HG03521 (cell line): ENCODE measurements at regions not wholly inside any gene's neighbourhood (a gene's known extent, or its start where the extent isn't known, plus 50 kb on each side); places are given as distances from the start of the nearest gene placed in this dataset.

Experiments used
- ATAC-seq: cut with Tn5 transposase; IDR thresholded peaks from one replicate; pipeline ENCODE4 v1.9.1; 2021; ENCODE audit warnings: mild to moderate bottlenecking, moderate library complexity; ENCODE audit not compliant: unreplicated experiment

DNA sequence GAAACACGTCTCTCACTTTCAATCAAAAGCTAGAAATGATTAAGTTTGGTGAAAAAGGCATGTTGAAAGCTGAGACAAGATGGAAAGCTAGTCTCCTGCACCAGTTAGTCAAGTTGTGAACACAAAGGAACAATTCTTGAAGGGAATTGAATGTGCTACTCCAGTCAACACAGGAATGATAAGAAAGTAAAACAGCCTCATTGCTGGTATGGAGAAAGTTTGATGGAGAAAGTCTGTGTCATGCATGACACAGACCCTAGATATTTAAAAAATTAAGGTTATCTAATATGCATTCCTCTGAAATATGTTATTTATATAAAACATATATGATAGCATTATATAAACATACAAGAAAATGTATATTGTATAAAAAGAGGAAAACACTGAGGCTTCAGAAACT, 699.4 kb upstream of the FZD8 start:
- ATAC-seq = no peak

DNA sequence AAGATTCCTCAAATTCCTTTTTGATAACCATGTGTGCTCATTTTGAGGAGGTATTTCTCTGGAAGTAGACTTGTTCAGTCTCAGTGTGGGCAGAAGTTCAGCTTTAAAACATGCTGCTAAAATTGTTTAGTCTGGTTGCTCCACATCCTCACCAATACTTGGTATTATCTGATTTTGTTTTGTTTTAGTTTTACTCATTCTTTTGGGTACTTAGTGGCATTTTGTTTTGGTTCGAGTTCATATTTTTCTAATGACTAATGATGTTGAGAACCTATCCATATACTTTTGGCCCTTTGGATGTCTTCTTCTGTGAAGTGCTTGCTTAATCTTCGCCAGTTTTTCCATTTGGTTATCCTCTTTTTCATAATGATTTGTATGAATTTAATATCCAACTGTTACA, 694.2 kb upstream of the FZD8 start:
- no peak for ATAC-seq

GRCh38 chr10:36333446-36333845, 691.4 kb upstream of the FZD8 start:
- ATAC-seq = no peak

DNA sequence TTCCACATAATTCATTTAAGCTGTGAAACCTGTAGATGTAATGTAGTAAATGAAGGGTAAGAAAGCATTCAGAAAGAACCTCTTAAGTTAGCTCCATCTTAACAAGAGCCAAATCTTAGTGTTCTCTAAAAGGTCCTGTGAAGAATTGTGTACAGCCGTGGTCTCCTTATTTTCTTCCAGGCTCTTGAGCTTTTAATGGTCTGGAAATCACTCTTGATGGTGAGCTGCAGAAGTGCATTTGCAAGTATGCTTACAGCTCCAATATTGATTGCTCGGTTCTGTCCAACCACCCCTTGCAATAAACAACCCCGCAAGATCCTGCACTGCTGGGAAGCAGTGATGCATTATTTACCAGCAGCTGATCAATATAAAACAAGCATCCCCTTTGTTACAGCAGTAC, 690.8 kb upstream of the FZD8 start:
- ATAC-seq = no peak

DNA sequence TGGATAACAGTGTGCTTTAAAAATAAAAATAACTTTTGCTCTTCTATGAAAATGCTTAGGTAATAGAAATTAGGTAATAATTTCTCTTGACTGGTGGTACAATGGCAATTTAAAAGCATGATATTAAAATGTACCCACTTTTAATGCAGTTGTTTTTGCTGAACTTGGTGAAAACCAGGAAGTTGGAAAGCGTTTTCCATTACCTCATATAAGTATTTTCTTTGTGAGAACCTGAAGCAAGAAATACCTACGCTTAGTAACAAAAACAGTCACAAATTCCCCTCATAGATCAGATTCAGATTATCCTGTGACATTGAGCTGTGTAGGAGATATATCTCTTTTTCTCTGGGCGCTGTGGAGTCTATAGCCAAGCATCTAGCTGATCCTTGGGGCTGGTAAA, 689.0 kb upstream of the FZD8 start:
- no peak for ATAC-seq

DNA sequence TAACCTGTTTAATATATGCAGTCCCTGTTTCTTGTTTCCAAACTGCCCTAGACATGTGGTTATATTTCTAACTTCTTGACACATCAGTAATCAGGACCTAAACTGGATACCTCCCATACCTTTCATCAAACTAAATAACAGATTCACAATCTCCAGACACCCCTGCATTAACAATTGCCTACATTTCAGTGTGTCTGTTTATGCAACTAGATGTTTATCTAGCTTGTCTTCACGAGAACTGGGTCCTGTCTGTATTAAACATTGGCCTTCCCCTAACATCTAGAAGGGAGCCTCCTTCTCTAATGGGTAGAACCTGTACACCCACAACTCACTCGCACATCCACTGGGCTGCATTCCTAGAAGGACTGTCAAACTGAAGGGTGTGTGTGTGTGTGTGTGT, 683.7 kb upstream of the FZD8 start:
- ATAC-seq = no peak

GRCh38 chr10:36324831-36325230, 682.7 kb upstream of the FZD8 start:
- no peak for ATAC-seq

GRCh38 chr10:36313142-36313541, 671.0 kb upstream of the FZD8 start:
- ATAC-seq = no peak

GRCh38 chr10:36303896-36304295, 661.8 kb upstream of the FZD8 start:
- no peak for ATAC-seq

GRCh38 chr10:36302086-36302485, 660.0 kb upstream of the FZD8 start:
- ATAC-seq = no peak

- ATAC-seq = no peak
Observed at GRCh38 chr10:36301539-36301938, 659.4 kb upstream of the FZD8 start.

DNA sequence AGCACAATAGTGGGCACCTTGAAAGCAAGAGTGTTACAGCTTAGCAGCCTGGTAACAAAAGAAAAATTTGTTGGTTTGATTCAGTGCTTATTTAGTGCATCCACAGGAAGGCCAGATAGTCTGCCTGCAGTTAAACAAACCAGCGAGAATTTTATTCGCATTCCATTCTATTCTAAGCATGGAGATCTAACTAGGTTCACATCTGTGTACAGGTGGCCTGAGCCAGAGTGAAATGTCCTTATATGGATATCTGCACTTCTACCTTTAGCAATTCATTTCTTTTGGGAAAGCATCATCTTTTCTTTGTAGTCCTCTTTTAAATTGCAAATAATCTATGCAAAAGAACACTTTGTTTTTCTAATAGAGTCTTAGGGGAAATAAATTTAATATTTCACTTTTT, 659.0 kb upstream of the FZD8 start:
- no peak for ATAC-seq

DNA sequence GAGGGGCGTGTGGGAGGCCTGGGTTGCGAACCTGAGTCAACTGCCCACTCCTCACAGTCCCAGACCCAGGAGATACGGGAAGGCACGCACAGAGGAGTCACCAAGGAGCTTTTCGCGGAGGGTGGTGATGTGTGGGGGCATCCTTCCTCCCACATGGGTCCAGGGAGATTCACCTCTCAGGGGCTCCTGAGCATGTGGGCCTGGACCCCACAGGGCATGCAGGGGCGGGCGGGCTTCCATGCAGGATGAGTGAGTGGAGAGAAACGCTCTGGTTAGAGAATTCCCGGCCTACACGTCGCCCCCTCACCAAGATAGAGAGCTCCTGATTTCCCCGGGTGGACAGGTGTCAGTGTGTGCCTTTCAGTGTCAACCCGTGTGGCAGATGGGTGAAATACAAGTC, 641.7 kb upstream of the FZD8 start:
- no peak for ATAC-seq

DNA sequence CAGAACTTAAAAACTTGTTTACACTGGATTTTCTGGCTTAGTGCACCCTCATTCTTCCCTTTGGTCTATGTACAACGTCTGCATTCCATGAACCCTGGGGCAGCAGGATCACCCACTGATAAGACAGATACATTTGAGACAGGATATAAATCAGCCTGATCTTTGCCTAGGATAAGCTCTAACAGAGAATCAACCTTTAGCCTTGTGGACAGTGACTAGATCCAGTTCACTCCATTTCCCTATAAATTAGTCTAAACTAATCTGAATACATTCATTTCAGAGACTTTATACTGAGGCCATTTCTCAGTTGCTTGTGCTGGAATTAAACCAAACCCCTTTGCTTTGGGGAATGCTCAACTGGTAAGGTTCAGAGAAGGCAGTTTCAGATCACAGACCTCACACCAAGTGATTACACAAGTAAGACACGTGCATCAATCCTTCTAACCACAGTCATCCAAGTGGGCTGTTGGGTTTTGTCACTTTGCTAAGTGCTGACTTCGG, 639.8 kb upstream of the FZD8 start:
- no peak for ATAC-seq

DNA sequence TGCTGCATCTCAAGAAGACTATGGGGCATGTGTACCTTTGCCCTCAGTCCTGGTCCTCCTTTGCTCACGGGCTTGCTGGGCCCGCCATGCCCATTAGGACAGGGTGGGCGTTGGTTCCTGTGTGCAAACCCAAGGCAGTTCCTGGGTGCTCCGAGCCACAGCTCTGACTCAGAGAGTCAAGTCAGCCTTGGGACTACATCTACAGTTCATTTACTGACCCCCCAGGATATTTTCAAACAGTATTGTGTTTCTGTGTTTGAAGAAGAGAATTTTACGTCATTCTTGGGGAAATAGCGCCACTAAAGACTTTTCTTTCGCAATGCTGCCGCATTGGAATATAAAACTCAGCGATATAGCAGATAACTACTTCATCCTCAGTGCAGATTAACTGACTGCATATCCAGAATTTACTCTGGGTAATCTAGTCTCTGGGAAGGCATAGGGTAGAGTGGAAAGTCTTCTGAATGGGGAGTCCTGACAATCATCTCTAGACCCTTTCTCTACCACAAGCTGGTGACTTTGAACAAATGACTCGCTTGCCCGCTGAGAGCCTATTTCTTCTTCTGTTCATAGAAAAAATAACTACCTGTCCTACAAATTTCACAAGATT, 638.9 kb upstream of the FZD8 start:
- ATAC-seq = no peak

GRCh38 chr10:36280321-36280741, 638.2 kb upstream of the FZD8 start:
- ATAC-seq = no peak

- ATAC-seq = no peak
Observed at GRCh38 chr10:36278176-36278575, 636.1 kb upstream of the FZD8 start.

- ATAC-seq = no peak
Observed at GRCh38 chr10:36277459-36277858, 635.4 kb upstream of the FZD8 start.

DNA sequence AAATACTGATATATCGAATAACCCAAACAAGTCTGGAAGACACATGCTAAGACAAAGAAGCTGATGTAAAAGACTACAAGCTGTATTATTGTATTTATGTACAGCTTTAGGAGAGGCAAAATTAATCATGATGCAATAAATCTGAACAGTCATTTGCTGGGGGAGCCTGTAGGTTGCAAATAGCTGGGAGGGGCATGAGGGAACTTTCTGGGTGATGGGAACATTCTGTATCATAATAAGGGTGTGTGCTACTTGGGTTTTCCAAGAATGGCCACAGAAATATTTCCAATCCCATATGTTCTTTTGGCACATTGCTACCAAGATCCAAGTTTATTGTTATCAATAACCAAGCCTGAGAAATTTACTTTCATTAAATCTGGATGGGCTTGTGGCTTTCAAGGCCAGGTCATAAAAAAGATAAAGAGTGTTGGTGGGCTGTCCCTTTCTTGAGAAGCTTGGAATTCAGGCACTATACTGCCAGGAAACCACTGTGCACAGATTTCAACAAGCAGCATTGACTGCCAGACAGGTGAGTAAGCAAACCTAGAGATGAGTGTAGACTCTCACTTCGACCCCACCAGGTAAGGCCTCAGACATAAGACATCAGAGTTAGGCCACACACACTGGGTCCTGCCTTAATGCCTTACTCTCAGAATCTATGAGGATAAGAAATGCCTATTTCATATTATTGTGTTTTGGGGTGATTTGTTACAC, 629.7 kb upstream of the FZD8 start:
- no peak for ATAC-seq

GRCh38 chr10:36269222-36269621, 627.1 kb upstream of the FZD8 start:
- no peak for ATAC-seq

DNA sequence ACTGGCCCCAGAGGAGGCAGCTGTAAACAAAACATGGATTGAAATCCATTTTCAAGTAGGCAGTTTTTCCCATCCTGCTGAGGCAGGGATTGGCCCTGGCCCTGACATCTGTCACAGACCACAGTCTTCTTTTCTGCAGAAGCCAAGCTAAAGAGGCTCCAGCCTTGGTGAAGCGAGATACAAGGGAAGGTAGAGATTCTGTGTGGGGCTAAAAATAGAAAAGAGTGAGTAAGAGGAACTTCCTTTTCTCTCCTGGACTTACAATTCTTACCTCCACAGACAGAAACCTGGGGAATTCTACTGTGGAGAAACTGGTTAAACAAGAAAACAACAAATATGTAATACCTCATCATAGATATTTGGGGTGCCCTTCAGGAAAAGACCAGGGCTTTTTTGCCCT, 624.8 kb upstream of the FZD8 start:
- no peak for ATAC-seq

DNA sequence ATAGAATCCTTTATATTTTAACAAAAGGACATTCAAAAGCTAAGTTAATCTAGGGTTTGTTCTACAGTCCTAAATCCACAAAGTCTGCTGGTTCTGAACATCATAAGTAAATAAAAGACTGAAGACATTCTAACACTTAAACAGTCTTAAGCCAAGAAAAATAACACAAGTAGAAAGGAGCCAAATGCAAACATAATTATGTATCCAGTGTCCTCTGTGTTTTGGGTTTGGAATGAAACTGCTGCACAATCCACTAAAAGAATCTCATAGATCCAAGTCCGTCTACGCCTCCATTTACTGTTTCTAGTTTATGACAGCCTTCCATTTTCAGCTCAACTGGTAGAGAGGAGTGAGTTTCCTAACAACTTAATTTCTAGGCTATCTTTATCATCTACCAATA, 623.6 kb upstream of the FZD8 start:
- ATAC-seq = no peak

DNA sequence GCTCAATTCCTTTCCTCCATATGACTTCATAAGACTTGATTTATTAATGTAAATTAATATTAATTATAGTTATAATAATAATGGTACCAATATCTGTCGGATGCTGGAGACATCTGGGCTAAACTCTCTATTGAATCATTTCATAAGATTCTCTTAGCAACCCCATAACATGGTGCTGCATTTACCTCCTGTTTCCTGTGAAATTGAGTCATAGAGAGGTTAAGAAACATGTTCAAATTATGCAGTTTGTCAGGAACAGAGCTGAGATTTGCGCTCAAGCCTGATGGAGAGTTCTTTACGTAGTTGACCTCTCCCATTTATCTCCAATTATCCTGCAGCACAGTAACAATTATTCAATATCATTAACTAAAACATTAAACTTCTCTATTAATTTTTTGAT, 621.8 kb upstream of the FZD8 start:
- no peak for ATAC-seq
